NCI-H82 treated with DMSO at 0.1 percent for 48 hours (cell line): ENCODE measurements at regions not wholly inside any gene's neighbourhood (a gene's known extent, or its start where the extent isn't known, plus 50 kb on each side); places are given as distances from the start of the nearest gene placed in this dataset.

Source experiments
- DNase-seq: peaks from one replicate; lab custom pipeline; 2025; ENCODE audit not compliant: unreplicated experiment; lab: John Stamatoyannopoulos, UW

GRCh38 chr1:69220672-69221071 is 347.1 kb upstream of the LRRC7 start:
- no peak for DNase-seq

GRCh38 chr1:69221524-69221923 is 346.2 kb upstream of the LRRC7 start:
- no peak for DNase-seq

GRCh38 chr1:69223156-69223555 is 344.6 kb upstream of the LRRC7 start:
- DNase-seq = no peak

- no peak for DNase-seq
These were observed 339.2 kb upstream of the LRRC7 start for GRCh38 chr1:69228501-69228900.

GRCh38 chr1:69230208-69230607 is 337.5 kb upstream of the LRRC7 start:
- DNase-seq = no peak

- DNase-seq = no peak
These were observed 334.3 kb upstream of the LRRC7 start for GRCh38 chr1:69233463-69233862.

- DNase-seq = no peak
These were observed 323.5 kb upstream of the LRRC7 start for GRCh38 chr1:69244211-69244610.

GRCh38 chr1:69246109-69246508 is 321.6 kb upstream of the LRRC7 start:
- DNase-seq = no peak

GRCh38 chr1:69246710-69247109 is 321.0 kb upstream of the LRRC7 start:
- DNase-seq = no peak

GRCh38 chr1:69252696-69253095 is 315.0 kb upstream of the LRRC7 start:
- DNase-seq = no peak

- DNase-seq = no peak
These were observed 311.7 kb upstream of the LRRC7 start for GRCh38 chr1:69256036-69256435.

- DNase-seq = no peak
These were observed 308.9 kb upstream of the LRRC7 start for GRCh38 chr1:69258842-69259241.

- DNase-seq = no peak
These were observed 303.8 kb upstream of the LRRC7 start for GRCh38 chr1:69263921-69264391.

- no peak for DNase-seq
These were observed 298.2 kb upstream of the LRRC7 start for GRCh38 chr1:69269491-69269890.

GRCh38 chr1:69271587-69272125 is 296.1 kb upstream of the LRRC7 start:
- DNase-seq = no peak

- DNase-seq = no peak
These were observed 295.0 kb upstream of the LRRC7 start for GRCh38 chr1:69272684-69273083.

- DNase-seq = no peak
These were observed 288.8 kb upstream of the LRRC7 start for GRCh38 chr1:69278923-69279322.

- DNase-seq = no peak
These were observed 284.2 kb upstream of the LRRC7 start for GRCh38 chr1:69283516-69283915.

GRCh38 chr1:69284508-69284907 is 283.2 kb upstream of the LRRC7 start:
- DNase-seq = no peak

- DNase-seq = no peak
These were observed 279.3 kb upstream of the LRRC7 start for GRCh38 chr1:69288416-69288815.

GRCh38 chr1:69290291-69290690 is 277.4 kb upstream of the LRRC7 start:
- DNase-seq = no peak

GRCh38 chr1:69291541-69291940 is 276.2 kb upstream of the LRRC7 start:
- no peak for DNase-seq

GRCh38 chr1:69292833-69293232 is 274.9 kb upstream of the LRRC7 start:
- DNase-seq = no peak

- DNase-seq = no peak
These were observed 273.6 kb upstream of the LRRC7 start for GRCh38 chr1:69294171-69294570.
